ENCODE measurements at regions not wholly inside any gene's neighbourhood (a gene's known extent, or its start where the extent isn't known, plus 50 kb on each side); places are given as distances from the start of the nearest gene placed in this dataset.

DNA sequence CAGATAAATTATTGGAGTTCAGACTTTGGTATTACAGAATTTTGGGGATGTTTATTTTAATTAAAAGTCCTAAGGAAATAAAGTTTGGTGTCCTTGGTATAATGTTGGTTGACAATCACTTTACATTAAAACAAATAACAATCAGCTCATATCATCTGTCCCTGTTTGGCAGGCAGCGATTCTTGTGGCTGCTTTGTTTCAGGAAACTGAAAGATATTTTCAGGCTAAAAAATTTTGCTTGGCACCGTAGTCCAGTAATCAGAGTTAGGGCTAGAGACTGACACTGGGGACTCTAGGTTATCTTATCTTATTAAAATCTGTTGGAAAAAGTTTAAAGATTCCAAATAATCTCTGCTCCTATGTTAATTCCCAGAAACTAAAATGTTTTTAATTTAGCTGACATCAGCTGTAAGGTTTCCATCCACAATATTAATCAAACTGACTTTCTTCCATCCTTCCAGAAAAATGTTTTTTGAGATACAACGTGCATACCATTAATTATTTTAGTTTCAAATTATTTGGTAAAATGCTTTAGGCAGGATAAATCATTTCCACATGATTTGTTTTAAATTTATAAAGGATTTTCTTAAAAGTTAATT lies 97.6 kb downstream of the ZIC5 start:
- no peaks in the 10 kb centered on the region for H3K27me3 Mint-ChIP-seq
- no peaks in the 10 kb centered on the region for H3K9me3 Mint-ChIP-seq
- no peak for DNase-seq
- no peaks in the 10 kb centered on the region for H3K4me1 Mint-ChIP-seq (ENCODE audit: low read depth)
- H3K27ac Mint-ChIP-seq: no peak overlapping the region
- H3K36me3 Mint-ChIP-seq (ENCODE audit: low read depth): no peaks in the 10 kb centered on the region
- no peak overlapping the region for H3K4me3 Mint-ChIP-seq

GRCh38 chr13:99873141-99873540 lies 98.4 kb downstream of the ZIC5 start:
- Mint-ChIP-seq H3K4me1 (ENCODE audit: low read depth) (no peaks in the 10 kb centered on the region), H3K9me3 (no peaks in the 10 kb centered on the region), H3K36me3 (ENCODE audit: low read depth) (no peaks in the 10 kb centered on the region), H3K4me3 (no peak overlapping the region), H3K27ac (no peak overlapping the region), H3K27me3 (no peaks in the 10 kb centered on the region)
- no peak for DNase-seq

DNA sequence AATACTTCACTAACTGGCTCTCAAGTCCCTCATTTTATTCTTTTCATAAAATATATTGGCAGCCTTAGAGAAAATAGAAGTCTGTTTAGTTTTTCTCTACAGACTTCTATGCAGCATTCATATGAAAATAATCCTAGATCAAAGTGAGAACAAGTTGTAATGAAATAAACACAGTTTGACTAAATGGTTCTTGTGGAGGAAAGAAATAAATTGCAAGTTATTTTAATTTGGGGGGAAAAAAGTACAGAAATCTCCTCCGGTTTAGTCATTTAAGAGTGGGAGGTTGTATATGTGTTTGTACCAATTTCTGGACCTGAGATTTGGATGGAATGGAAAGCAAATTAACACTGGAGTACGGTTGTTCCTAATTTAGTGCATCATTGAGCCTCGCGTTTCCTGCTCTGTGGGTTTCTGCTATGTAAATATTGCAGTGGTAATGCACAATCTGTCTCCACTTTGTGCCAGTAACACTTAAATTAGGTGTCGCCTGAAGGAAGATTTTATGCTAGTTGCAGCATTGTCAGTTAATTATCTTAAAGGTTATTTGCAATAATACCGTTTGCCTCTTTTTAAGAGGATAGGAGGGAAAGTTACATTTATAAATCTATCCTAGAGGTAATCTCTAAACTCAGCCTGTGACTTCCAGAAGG lies 100.2 kb downstream of the ZIC5 start:
- Mint-ChIP-seq H3K36me3 (ENCODE audit: low read depth) (peaks cover 6% of the 10 kb centered on the region), H3K27me3 (no peaks in the 10 kb centered on the region), H3K4me3 (no peak overlapping the region), H3K27ac (no peak overlapping the region), H3K4me1 (ENCODE audit: low read depth) (no peaks in the 10 kb centered on the region), H3K9me3 (no peaks in the 10 kb centered on the region)
- DNase-seq: no peak

GRCh38 chr13:99870541-99870940 lies 101.0 kb downstream of the ZIC5 start:
- no peak for DNase-seq
- H3K4me3 Mint-ChIP-seq: no peak overlapping the region
- peaks cover 11% of the 10 kb centered on the region for H3K36me3 Mint-ChIP-seq (ENCODE audit: low read depth)
- H3K27ac Mint-ChIP-seq: no peak overlapping the region
- H3K4me1 Mint-ChIP-seq (ENCODE audit: low read depth): no peaks in the 10 kb centered on the region
- no peaks in the 10 kb centered on the region for H3K9me3 Mint-ChIP-seq
- H3K27me3 Mint-ChIP-seq: no peaks in the 10 kb centered on the region

DNA sequence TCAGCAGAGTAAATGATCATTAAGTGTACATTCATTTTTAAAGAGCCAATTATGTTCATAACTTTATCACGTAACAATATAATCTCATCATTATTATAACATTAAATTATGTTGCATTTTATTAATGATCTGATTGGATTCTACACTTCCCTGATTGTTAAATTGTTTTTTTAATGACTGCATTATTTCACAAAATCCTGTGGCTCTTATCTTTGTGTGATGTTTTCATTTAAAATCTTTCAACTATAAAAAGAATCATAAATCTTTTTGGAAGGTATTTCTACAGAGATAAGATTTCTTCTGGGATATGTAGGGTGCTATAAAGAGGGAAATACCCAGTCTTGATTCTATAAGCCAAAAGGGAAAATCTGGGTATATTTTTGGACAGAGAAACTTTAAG lies 101.7 kb downstream of the ZIC5 start:
- no peak overlapping the region for H3K27ac Mint-ChIP-seq
- peaks cover 11% of the 10 kb centered on the region for H3K36me3 Mint-ChIP-seq (ENCODE audit: low read depth)
- H3K9me3 Mint-ChIP-seq: no peaks in the 10 kb centered on the region
- DNase-seq: no peak
- no peaks in the 10 kb centered on the region for H3K27me3 Mint-ChIP-seq
- H3K4me1 Mint-ChIP-seq (ENCODE audit: low read depth): no peaks in the 10 kb centered on the region
- H3K4me3 Mint-ChIP-seq: no peak overlapping the region

DNA sequence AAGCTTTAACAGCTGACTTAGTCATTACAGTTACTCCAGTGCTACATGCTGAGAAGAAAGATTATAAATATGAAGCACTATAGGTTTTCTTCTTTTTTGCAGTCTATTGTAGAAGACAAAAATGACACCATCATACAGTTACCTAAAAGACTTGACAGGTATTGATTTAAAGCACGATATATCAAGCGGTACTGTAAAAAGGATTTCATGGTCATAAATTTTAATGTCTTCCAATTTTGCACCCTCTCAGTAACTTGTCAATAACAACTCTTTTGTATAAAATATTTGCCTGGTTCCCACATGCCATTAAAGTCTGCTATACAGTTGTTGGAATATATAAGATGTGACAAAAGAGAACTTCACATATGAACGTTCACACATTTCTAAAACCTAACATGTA lies 102.8 kb downstream of the ZIC5 start:
- H3K4me3 Mint-ChIP-seq: no peak overlapping the region

GRCh38 chr13:99867535-99868257 lies 103.9 kb downstream of the ZIC5 start:
- Mint-ChIP-seq H3K27ac (no peak overlapping the region), H3K4me1 (ENCODE audit: low read depth) (no peaks in the 10 kb centered on the region), H3K9me3 (no peaks in the 10 kb centered on the region), H3K4me3 (no peak overlapping the region), H3K36me3 (ENCODE audit: low read depth) (peaks cover 11% of the 10 kb centered on the region), H3K27me3 (peaks cover 8% of the 10 kb centered on the region)
- no peak for DNase-seq

More for the DNA sequence above, 102.8 kb downstream of the ZIC5 start:
- Mint-ChIP-seq H3K4me1 (ENCODE audit: low read depth) (no peaks in the 10 kb centered on the region), H3K36me3 (ENCODE audit: low read depth) (peaks cover 11% of the 10 kb centered on the region), H3K9me3 (no peaks in the 10 kb centered on the region), H3K27me3 (peaks cover 5% of the 10 kb centered on the region), H3K27ac (no peak overlapping the region)
- DNase-seq: no peak

DNA sequence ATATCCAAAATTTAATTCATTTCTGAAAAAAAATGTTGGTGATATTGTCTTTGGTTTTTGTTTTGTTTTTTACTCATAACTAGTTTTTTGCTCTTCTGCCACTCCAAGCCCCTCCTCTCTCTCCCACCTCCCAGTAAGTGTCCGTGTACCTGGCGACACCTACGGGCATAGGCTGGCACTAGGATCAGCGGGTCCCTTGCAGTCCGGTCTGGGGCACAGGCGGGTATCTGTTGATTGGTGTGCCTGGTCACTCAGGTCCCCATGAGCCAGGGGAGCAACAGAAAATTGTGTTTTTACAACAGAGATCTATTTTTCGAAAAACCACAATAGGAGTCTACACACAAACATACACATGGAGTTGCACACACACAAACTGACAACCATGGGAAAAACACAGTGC lies 104.8 kb downstream of the ZIC5 start:
- H3K4me1 Mint-ChIP-seq (ENCODE audit: low read depth): no peaks in the 10 kb centered on the region
- H3K27ac Mint-ChIP-seq: no peak overlapping the region
- peaks cover 11% of the 10 kb centered on the region for H3K36me3 Mint-ChIP-seq (ENCODE audit: low read depth)
- DNase-seq: no peak
- H3K4me3 Mint-ChIP-seq: no peak overlapping the region
- H3K9me3 Mint-ChIP-seq: no peaks in the 10 kb centered on the region
- peaks cover 12% of the 10 kb centered on the region for H3K27me3 Mint-ChIP-seq

DNA sequence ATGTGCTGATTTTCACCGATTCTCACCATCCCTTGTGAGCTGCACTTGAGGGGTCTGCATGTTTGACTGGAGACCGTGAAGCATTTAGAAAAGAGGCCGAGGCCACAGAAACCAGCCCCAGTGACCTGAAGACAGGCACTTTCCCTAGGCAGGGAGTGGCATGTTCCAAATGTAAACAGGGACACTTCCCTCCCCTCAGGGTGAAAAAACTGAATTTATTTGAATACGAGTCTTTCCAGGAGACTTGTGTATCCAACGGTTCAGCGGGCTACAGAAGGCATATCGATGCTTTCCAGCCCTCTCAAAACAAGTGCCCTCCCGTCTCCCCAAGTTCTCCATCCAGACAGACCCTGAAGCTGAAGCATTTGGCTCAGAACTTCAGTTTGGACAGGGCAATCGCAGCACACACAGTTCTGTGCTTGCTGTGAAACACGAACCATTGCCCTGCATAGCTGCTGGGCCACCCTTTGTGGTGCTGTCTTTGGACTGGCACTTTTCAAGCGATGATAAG lies 106.1 kb downstream of the ZIC5 start:
- peaks cover 3% of the 10 kb centered on the region for H3K4me1 Mint-ChIP-seq (ENCODE audit: low read depth)
- DNase-seq: no peak
- peaks cover 16% of the 10 kb centered on the region for H3K27me3 Mint-ChIP-seq
- H3K9me3 Mint-ChIP-seq: no peaks in the 10 kb centered on the region
- H3K4me3 Mint-ChIP-seq: no peak overlapping the region
- H3K27ac Mint-ChIP-seq: no peak overlapping the region
- peaks cover 11% of the 10 kb centered on the region for H3K36me3 Mint-ChIP-seq (ENCODE audit: low read depth)

DNA sequence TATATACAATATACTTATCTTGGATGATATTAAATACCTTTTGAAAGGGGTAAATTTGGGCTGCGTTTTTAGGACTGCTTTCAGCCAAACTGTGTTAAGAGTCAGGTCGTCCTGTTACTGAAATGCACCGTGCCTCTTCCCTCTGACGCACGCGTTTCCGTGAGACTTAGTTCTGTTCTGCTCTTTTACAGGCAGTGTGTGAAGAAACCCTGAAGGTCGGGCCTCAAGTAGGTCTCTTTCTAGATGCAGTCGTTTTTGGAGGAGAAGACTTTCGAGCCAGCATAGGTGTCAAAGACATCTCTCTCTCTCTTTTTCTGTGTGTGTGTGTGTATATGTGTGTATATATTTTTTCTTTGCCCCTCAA lies 107.0 kb downstream of the ZIC5 start:
- H3K27me3 Mint-ChIP-seq: peaks cover 16% of the 10 kb centered on the region
- no peak for DNase-seq
- H3K27ac Mint-ChIP-seq: no peak overlapping the region
- H3K4me1 Mint-ChIP-seq (ENCODE audit: low read depth): peaks cover 8% of the 10 kb centered on the region
- no peaks in the 10 kb centered on the region for H3K9me3 Mint-ChIP-seq
- peaks cover 11% of the 10 kb centered on the region for H3K36me3 Mint-ChIP-seq (ENCODE audit: low read depth)
- no peak overlapping the region for H3K4me3 Mint-ChIP-seq

- Mint-ChIP-seq H3K4me1 (ENCODE audit: low read depth) (peaks cover 14% of the 10 kb centered on the region), H3K4me3 (no peak overlapping the region), H3K27ac (no peak overlapping the region), H3K36me3 (ENCODE audit: low read depth) (peaks cover 14% of the 10 kb centered on the region), H3K27me3 (peaks cover 18% of the 10 kb centered on the region), H3K9me3 (no peaks in the 10 kb centered on the region)
- no peak for DNase-seq
Observed at GRCh38 chr13:99863789-99864626, 107.6 kb downstream of the ZIC5 start.

GRCh38 chr13:99862244-99862643 lies 109.3 kb downstream of the ZIC5 start:
- H3K27ac Mint-ChIP-seq: no peak overlapping the region
- H3K36me3 Mint-ChIP-seq (ENCODE audit: low read depth): peaks cover 19% of the 10 kb centered on the region
- no peak for DNase-seq
- H3K27me3 Mint-ChIP-seq: peaks cover 33% of the 10 kb centered on the region
- peaks cover 18% of the 10 kb centered on the region for H3K4me1 Mint-ChIP-seq (ENCODE audit: low read depth)
- H3K9me3 Mint-ChIP-seq: no peaks in the 10 kb centered on the region
- no peak overlapping the region for H3K4me3 Mint-ChIP-seq

DNA sequence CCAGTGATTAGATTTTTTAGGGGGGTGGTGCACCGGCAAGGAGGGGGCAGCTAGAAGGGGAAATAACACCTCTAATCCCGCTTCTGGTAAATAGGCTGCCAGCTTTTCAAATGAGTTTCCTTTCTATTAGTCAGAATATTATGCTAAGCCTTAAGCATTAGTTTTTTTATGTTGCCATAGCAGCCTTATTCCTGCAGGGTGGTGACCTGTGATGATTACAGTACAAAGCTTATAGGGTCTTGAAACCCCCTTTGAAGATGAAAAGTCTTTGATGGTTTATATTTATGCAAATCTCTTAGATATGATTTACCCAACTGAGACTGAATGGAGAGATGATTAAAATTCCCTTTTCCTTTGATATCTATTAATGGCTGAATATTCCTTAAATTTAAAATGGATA lies 109.8 kb downstream of the ZIC5 start:
- H3K4me1 Mint-ChIP-seq (ENCODE audit: low read depth): peaks cover 18% of the 10 kb centered on the region
- H3K27me3 Mint-ChIP-seq: peaks cover 34% of the 10 kb centered on the region

DNA sequence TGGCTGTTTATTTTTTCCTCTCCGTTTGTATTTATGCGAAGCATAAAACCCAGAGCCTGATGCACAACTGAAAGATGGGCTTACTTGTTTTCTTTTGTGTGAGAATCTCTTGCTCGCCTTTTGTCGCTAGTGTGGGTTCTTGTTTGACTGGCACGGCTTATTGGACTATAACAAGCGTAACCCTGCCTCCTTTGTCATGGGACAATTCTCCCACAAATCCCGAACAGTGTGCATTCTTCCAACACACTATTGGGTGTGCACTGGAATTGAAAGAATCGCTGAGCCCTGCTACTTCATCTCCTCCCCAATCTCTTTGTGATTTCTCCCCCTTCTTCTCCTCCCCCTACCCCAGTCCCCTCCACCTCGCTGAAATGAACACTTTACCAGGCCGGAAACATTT lies 110.8 kb downstream of the ZIC5 start:
- Mint-ChIP-seq H3K4me1 (ENCODE audit: low read depth) (peaks cover 18% of the 10 kb centered on the region), H3K9me3 (no peaks in the 10 kb centered on the region), H3K4me3 (no peak overlapping the region), H3K36me3 (ENCODE audit: low read depth) (peaks cover 8% of the 10 kb centered on the region), H3K27me3 (peaks cover 36% of the 10 kb centered on the region), H3K27ac (no peak overlapping the region)
- no peak for DNase-seq

More for the DNA sequence above, 109.8 kb downstream of the ZIC5 start:
- Mint-ChIP-seq H3K27ac (no peak overlapping the region), H3K4me3 (no peak overlapping the region), H3K36me3 (ENCODE audit: low read depth) (peaks cover 15% of the 10 kb centered on the region), H3K9me3 (no peaks in the 10 kb centered on the region)
- DNase-seq: no peak
